AG04449 (cell line): ENCODE measurements at regions not wholly inside any gene's neighbourhood (a gene's known extent, or its start where the extent isn't known, plus 50 kb on each side); places are given as distances from the start of the nearest gene placed in this dataset.

ENCODE experiments used
- CTCF ChIA-PET: fragments of 350-600 bp; formaldehyde crosslinking; extraction: SDS; loops from one replicate; lab custom pipeline; 2021; ENCODE audit warnings: antibody characterized with exemption; lab: Yijun Ruan, JAX
- POLR2A ChIA-PET: fragments of 400-600, 350-600 bp; formaldehyde crosslinking; extraction: SDS; loops from one replicate; lab custom pipeline; 2020; ENCODE audit warnings: antibody characterized with exemption, inconsistent platforms; lab: Yijun Ruan, JAX
- DNase-seq: peaks from one replicate; pipeline ENCODE4 v3.0.0-alpha.2; 2010; ENCODE audit warnings: low read depth, low spot score
- H3K4me3 ChIP-seq: 2 replicates; pipeline ENCODE4 v1.5.1; 2011; ENCODE audit warnings: low read depth, mild to moderate bottlenecking, control low read depth, low read length
- CTCF ChIP-seq: IDR thresholded peaks from one replicate; pipeline ENCODE4 v1.5.1; 2011; ENCODE audit warnings: mild to moderate bottlenecking, moderate library complexity, low read length, control low read depth, inconsistent platforms; ENCODE audit not compliant: insufficient read depth; ENCODE audit errors: missing control alignments

GRCh38 chr6:80404889-80405288 is 298.4 kb downstream of the BCKDHB start:
- no peak for TF ChIP-seq CTCF
- no peak for DNase-seq
- H3K4me3 ChIP-seq, result no peak overlapping the region
- ChIA-PET CTCF (no interaction called here), POLR2A (no interaction called here)

- TF ChIP-seq CTCF, result no peak
- H3K4me3 ChIP-seq, result no peak overlapping the region
- ChIA-PET POLR2A (no interaction called here), CTCF (no interaction called here)
- no peak for DNase-seq
Measured at GRCh38 chr6:80403365-80403764, 296.9 kb downstream of the BCKDHB start.

GRCh38 chr6:80402266-80402665 is 295.8 kb downstream of the BCKDHB start:
- POLR2A ChIA-PET, result no interaction called here
- CTCF ChIA-PET, result no interaction called here
- no peak for TF ChIP-seq CTCF
- peak; percentile 7 for DNase-seq
- H3K4me3 ChIP-seq, result no peak overlapping the region
